Nephron (organoid): ENCODE measurements at regions not wholly inside any gene's neighbourhood (a gene's known extent, or its start where the extent isn't known, plus 50 kb on each side); places are given as distances from the start of the nearest gene placed in this dataset.

Experiments
- H3K27ac Mint-ChIP-seq, 3 experiments: 2 replicates each; pipeline ENCODE4 v1.8.0; 2020; ENCODE audit warnings: mixed read lengths in 3 of 3, mild to moderate bottlenecking in 2 of 3, moderate library complexity in 1 of 3
- H3K27me3 Mint-ChIP-seq: 2 replicates; pipeline ENCODE4 v1.8.0; 2021; ENCODE audit warnings: low read depth, mild to moderate bottlenecking, moderate library complexity, mixed read lengths
- H3K36me3 Mint-ChIP-seq: 2 replicates; pipeline ENCODE4 v1.8.0; 2020; ENCODE audit warnings: low read depth, mixed read lengths
- H3K4me1 Mint-ChIP-seq: 2 replicates; pipeline ENCODE4 v1.8.0; 2020; ENCODE audit warnings: mixed read lengths
- H3K4me3 Mint-ChIP-seq, 3 experiments: 2 replicates each; pipeline ENCODE4 v1.8.0; 2020; ENCODE audit warnings: mild to moderate bottlenecking in 3 of 3, mixed read lengths in 3 of 3, moderate library complexity in 2 of 3
- H3K9me3 Mint-ChIP-seq: 2 replicates; pipeline ENCODE4 v1.8.0; 2020; ENCODE audit warnings: mixed read lengths
- TF ChIP-seq, protein P1 (sequence below), 3 experiments: fragments of 200-600 bp; sonication (generic); IDR thresholded peaks; one replicate each; pipeline ENCODE4 v1.5.0; 2021; ENCODE audit warnings: antibody characterized with exemption in 3 of 3; ENCODE audit not compliant: unreplicated experiment in 3 of 3

GRCh38 chr17:52271781-52272180 lies 113.3 kb upstream of the CA10 start:
- no peaks in the 10 kb centered on the region for H3K27me3 Mint-ChIP-seq
- no peaks in the 10 kb centered on the region for H3K4me1 Mint-ChIP-seq
- no peak overlapping the region for H3K4me3 Mint-ChIP-seq
- no peak overlapping the region for H3K27ac Mint-ChIP-seq
- TF ChIP-seq, protein P1, sequence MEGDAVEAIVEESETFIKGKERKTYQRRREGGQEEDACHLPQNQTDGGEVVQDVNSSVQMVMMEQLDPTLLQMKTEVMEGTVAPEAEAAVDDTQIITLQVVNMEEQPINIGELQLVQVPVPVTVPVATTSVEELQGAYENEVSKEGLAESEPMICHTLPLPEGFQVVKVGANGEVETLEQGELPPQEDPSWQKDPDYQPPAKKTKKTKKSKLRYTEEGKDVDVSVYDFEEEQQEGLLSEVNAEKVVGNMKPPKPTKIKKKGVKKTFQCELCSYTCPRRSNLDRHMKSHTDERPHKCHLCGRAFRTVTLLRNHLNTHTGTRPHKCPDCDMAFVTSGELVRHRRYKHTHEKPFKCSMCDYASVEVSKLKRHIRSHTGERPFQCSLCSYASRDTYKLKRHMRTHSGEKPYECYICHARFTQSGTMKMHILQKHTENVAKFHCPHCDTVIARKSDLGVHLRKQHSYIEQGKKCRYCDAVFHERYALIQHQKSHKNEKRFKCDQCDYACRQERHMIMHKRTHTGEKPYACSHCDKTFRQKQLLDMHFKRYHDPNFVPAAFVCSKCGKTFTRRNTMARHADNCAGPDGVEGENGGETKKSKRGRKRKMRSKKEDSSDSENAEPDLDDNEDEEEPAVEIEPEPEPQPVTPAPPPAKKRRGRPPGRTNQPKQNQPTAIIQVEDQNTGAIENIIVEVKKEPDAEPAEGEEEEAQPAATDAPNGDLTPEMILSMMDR (IDR thresholded peaks at IDR 0.05; ENCODE audit: unreplicated experiment in 3 of 3), result no peak
- H3K36me3 Mint-ChIP-seq, result no peaks in the 10 kb centered on the region
- H3K9me3 Mint-ChIP-seq, result no peaks in the 10 kb centered on the region

- TF ChIP-seq, protein P1 (IDR thresholded peaks at IDR 0.05; ENCODE audit: unreplicated experiment in 3 of 3), result no peak
- H3K9me3 Mint-ChIP-seq, result peaks cover 3% of the 10 kb centered on the region
- H3K27me3 Mint-ChIP-seq, result peaks cover 6% of the 10 kb centered on the region
These were observed 96.8 kb upstream of the CA10 start for GRCh38 chr17:52255347-52255746.

DNA sequence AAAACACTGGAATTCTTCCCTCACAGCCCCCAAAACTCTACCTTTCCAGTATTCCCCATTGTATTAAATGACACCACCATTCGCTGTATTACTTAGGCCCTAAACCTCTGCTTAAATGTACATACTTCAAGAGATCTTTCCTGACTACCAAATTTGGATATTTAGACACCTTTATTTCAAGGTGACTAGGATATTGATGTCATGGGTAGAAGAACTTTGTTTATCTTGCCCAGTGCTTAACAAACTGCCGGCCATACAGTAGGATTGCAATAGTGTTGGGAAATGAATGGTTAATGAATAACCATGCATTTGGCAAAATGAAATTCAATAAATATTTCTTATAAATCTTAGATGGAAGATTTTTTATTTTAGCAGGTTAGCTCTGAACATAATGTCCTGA lies 86.2 kb upstream of the CA10 start:
- TF ChIP-seq, protein P1 (IDR thresholded peaks at IDR 0.05; ENCODE audit: unreplicated experiment in 3 of 3), result no peak
- no peaks in the 10 kb centered on the region for H3K4me1 Mint-ChIP-seq
- H3K9me3 Mint-ChIP-seq, result no peaks in the 10 kb centered on the region
- H3K27me3 Mint-ChIP-seq, result peaks cover 14% of the 10 kb centered on the region
- H3K27ac Mint-ChIP-seq, result no peak overlapping the region
- H3K4me3 Mint-ChIP-seq, result no peak overlapping the region
- H3K36me3 Mint-ChIP-seq, result no peaks in the 10 kb centered on the region

More at GRCh38 chr17:52255347-52255746, 96.8 kb upstream of the CA10 start:
- Mint-ChIP-seq H3K36me3 (no peaks in the 10 kb centered on the region), H3K27ac (no peak overlapping the region), H3K4me1 (no peaks in the 10 kb centered on the region), H3K4me3 (no peak overlapping the region)

DNA sequence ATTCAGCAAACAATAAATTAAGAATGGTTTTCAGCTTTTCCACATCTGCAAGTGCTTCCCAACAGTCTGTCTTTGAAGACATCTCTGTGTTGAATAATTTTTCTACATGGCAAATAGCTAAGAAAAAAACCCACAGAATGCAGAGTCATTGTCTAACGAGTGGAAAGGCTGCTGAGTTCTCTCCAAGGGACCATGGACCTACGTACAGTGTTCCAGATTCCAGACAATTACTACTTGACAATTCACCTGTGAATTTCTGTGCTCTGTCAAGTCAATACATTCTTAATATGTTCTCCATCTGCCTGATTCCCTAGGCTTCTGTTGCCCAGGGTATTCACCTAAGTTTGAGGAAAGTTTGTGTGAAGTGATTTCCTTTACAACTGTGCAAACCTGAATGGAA lies 83.8 kb upstream of the CA10 start:
- H3K36me3 Mint-ChIP-seq, result no peaks in the 10 kb centered on the region
- H3K27me3 Mint-ChIP-seq, result peaks cover 10% of the 10 kb centered on the region
- TF ChIP-seq, protein P1 (IDR thresholded peaks at IDR 0.05; ENCODE audit: unreplicated experiment in 3 of 3), result no peak
- no peak overlapping the region for H3K4me3 Mint-ChIP-seq
- H3K27ac Mint-ChIP-seq, result no peak overlapping the region
- peaks cover 5% of the 10 kb centered on the region for H3K4me1 Mint-ChIP-seq
- H3K9me3 Mint-ChIP-seq, result no peaks in the 10 kb centered on the region

DNA sequence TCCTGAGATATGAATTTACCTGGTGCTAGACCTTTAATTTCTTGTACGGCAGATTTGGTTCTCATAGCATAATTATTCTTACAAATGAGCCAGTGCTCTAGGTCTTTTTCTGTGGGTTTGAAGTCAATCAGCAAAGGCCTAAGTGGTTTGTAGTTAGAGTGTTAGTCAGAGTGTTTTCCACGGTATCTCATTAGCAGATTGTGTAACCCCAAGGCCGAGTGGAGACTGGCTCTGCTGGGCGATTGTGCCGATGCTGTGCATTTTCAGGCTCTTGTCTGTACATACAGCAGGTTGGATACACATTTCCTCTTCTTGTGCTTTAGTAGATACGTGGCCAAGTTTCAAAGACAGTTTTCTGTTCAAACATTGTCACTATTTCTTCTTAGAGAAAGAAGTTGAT lies 78.6 kb upstream of the CA10 start:
- H3K36me3 Mint-ChIP-seq, result no peaks in the 10 kb centered on the region
- H3K27ac Mint-ChIP-seq, result no peak overlapping the region
- peaks cover 5% of the 10 kb centered on the region for H3K4me1 Mint-ChIP-seq
- no peaks in the 10 kb centered on the region for H3K9me3 Mint-ChIP-seq
- TF ChIP-seq, protein P1 (IDR thresholded peaks at IDR 0.05; ENCODE audit: unreplicated experiment in 3 of 3), result no peak
- H3K27me3 Mint-ChIP-seq, result peaks cover 7% of the 10 kb centered on the region
- no peak overlapping the region for H3K4me3 Mint-ChIP-seq

- no peak overlapping the region for H3K27ac Mint-ChIP-seq
- H3K4me1 Mint-ChIP-seq, result peaks cover 5% of the 10 kb centered on the region
- TF ChIP-seq, protein P1 (IDR thresholded peaks at IDR 0.05; ENCODE audit: unreplicated experiment in 3 of 3), result no peak
- H3K9me3 Mint-ChIP-seq, result no peaks in the 10 kb centered on the region
- no peak overlapping the region for H3K4me3 Mint-ChIP-seq
- peaks cover 7% of the 10 kb centered on the region for H3K27me3 Mint-ChIP-seq
- no peaks in the 10 kb centered on the region for H3K36me3 Mint-ChIP-seq
These were observed 77.0 kb upstream of the CA10 start for GRCh38 chr17:52235516-52235915.
